IMR-90 (cell line): ENCODE measurements at regions not wholly inside any gene's neighbourhood (a gene's known extent, or its start where the extent isn't known, plus 50 kb on each side); places are given as distances from the start of the nearest gene placed in this dataset.

Experiments
- BHLHE40 ChIP-seq: fragments of 150-350 bp; IDR thresholded peaks from 2 replicates; pipeline ENCODE4 v1.6.1; 2016; ENCODE audit warnings: mild to moderate bottlenecking, low read depth, low read length
- CEBPB ChIP-seq: IDR thresholded peaks from 2 replicates; pipeline ENCODE4 v1.6.1; 2012; ENCODE audit warnings: low read depth, low read length, improper control_type of control experiment
- CHD1 ChIP-seq: IDR thresholded peaks from 2 replicates; pipeline ENCODE4 v1.6.1; 2012; ENCODE audit warnings: low read depth, low read length, improper control_type of control experiment
- ELK1 ChIP-seq: fragments of 150-350 bp; IDR thresholded peaks from 2 replicates; pipeline ENCODE4 v1.6.1; 2016; ENCODE audit warnings: low read depth, mild to moderate bottlenecking, low read length, moderate library complexity, borderline replicate concordance
- FOS ChIP-seq: fragments of 150-350 bp; IDR thresholded peaks from 2 replicates; pipeline ENCODE4 v1.6.1; 2016; ENCODE audit warnings: low read depth, low read length
- MAFK ChIP-seq: IDR thresholded peaks from 2 replicates; pipeline ENCODE4 v1.6.1; 2012; ENCODE audit warnings: low read depth, low read length, improper control_type of control experiment
- MAZ ChIP-seq: IDR thresholded peaks from 2 replicates; pipeline ENCODE4 v1.6.1; 2012; ENCODE audit warnings: low read depth, mild to moderate bottlenecking, low read length, improper control_type of control experiment, moderate library complexity, borderline replicate concordance
- MXI1 ChIP-seq: IDR thresholded peaks from 2 replicates; pipeline ENCODE4 v1.6.1; 2012; ENCODE audit warnings: low read depth, mild to moderate bottlenecking, low read length, moderate library complexity, borderline replicate concordance
- POLR2A ChIP-seq: IDR thresholded peaks from 2 replicates; pipeline ENCODE4 v1.6.1; 2012; ENCODE audit warnings: mild to moderate bottlenecking, low read depth, low read length
- RCOR1 ChIP-seq: IDR thresholded peaks from 2 replicates; pipeline ENCODE4 v1.6.1; 2012; ENCODE audit warnings: mild to moderate bottlenecking, low read length, improper control_type of control experiment; ENCODE audit not compliant: insufficient replicate concordance
- RFX5 ChIP-seq: IDR thresholded peaks from 2 replicates; pipeline ENCODE4 v1.8.0; 2012; ENCODE audit warnings: low read depth, mild to moderate bottlenecking, low read length, moderate library complexity
- USF2 ChIP-seq: fragments of 150-350 bp; IDR thresholded peaks from 2 replicates; pipeline ENCODE4 v1.6.1; 2017; ENCODE audit warnings: mild to moderate bottlenecking, antibody characterized with exemption, low read length, low read depth
- TF ChIP-seq, protein P1 (sequence below): conservative IDR thresholded peaks from 2 replicates; pipeline ENCODE4 v1.5.1; 2012; ENCODE audit warnings: mild to moderate bottlenecking, low read depth, low read length, improper control_type of control experiment

DNA sequence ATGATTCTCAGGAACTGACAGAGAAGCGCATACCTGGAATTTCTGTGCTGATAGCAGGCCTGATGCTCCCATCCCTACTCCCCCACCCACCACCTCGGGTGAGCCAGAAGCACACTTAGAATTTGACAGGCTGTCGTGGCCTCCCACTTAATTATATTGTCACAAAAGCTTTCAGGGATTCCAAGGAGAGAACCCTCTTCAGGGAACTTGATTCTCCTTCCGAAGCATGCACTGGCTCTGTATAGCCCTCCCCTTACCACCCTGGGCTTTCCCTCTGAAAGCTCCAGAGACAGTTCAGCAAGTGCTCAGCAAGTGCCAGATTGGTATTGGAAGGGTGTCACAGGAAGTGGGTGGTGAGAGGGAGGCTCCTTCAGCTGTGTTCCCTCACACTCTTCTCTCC lies 252.5 kb upstream of the SIX2 start:
- TF ChIP-seq CEBPB (no peak), RFX5 (no peak), FOS (no peak), POLR2A (no peak), MAFK (no peak), ELK1 (no peak), USF2 (no peak), MAZ (no peak), RCOR1 (no peak), BHLHE40 (no peak), MXI1 (no peak), CHD1 (no peak)
- TF ChIP-seq, protein P1, sequence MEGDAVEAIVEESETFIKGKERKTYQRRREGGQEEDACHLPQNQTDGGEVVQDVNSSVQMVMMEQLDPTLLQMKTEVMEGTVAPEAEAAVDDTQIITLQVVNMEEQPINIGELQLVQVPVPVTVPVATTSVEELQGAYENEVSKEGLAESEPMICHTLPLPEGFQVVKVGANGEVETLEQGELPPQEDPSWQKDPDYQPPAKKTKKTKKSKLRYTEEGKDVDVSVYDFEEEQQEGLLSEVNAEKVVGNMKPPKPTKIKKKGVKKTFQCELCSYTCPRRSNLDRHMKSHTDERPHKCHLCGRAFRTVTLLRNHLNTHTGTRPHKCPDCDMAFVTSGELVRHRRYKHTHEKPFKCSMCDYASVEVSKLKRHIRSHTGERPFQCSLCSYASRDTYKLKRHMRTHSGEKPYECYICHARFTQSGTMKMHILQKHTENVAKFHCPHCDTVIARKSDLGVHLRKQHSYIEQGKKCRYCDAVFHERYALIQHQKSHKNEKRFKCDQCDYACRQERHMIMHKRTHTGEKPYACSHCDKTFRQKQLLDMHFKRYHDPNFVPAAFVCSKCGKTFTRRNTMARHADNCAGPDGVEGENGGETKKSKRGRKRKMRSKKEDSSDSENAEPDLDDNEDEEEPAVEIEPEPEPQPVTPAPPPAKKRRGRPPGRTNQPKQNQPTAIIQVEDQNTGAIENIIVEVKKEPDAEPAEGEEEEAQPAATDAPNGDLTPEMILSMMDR, result no peak
